HG02973 (cell line): ENCODE measurements at regions not wholly inside any gene's neighbourhood (a gene's known extent, or its start where the extent isn't known, plus 50 kb on each side); places are given as distances from the start of the nearest gene placed in this dataset.

ENCODE experiments used
- ATAC-seq: cut with Tn5 transposase; IDR thresholded peaks from one replicate; pipeline ENCODE4 v1.9.1; 2021; ENCODE audit warnings: moderate library complexity; ENCODE audit not compliant: unreplicated experiment

- ATAC-seq = no peak
These were observed 312.0 kb upstream of the ZMIZ1 start for GRCh38 chr10:78756604-78757343.

DNA sequence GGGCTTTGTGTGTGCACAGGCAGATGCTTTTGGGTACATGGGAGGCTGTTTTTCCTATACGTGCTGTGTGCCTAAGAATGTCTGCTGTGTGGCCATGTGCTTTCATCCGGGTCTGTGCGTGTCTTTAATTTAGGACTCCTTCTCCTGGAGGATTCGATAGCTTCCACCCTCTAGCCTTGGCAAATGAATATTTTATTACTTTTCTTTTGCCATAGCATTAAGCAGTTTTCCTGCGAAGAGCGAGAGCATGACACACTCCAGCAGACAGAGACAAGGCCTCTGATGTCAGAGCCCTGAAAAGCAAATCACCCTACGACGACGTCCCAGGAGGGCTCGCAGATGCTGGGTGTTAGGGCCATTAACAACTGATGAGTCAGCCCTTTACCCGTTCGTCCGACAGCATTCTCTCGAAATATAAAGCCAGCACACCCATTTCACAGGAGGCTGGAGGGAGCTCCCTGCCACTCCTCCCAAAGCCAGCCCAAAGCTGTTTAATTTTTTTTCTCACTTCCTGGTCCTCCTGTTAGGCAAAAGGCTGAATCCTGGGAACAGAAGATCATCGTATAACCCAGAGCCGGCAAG is 311.3 kb upstream of the ZMIZ1 start:
- no peak for ATAC-seq

DNA sequence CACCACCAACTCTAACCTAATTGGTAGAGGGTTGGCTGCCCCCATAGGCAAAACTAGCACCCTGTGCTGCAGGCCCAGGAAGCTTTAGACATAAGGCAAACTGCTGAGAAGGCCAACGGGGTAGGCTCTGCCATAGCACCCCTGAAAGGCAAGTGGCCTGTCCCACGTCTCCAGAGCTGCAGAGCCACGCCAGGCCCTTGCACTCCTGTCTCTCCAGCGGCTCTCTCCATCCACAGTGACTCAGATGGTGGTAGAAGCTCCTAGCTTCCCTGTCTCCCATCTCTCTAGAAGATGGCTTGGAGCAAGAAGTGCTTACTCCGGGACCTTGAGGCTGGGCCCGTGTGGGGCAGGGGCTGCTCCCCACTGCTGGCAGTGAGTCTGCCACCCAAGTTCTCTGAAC is 310.6 kb upstream of the ZMIZ1 start:
- no peak for ATAC-seq

DNA sequence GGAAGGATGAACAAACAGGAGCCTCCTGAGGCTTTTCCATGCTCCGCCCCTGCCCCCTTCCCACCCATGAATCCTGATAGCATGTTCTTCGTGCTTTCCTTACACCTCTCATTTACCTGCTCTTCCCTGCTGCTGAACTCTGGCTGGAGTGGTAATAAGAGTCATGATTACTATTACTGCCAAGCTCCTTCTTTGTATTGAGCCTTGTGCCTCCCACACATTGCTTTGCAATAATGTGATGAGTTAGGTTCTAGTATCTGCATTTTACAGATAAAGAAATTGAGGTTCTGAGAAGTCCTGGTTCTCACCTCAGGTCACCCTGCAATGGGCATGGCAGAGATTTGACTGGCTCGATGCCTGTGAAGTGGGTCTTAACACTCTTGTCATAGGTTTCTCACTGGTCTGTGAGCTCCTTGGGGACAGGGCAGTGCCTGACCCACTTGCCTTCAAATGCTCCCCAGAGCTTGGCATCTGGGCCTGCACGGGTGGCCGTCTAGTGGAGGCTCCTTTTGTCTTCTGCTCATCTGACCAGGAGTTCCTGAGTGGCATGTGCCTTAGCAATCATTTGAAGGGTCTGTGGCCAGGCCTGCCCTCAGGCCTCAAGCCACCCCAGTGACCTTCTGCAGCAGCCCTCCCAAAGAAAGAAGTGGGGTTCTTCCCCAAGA is 309.2 kb upstream of the ZMIZ1 start:
- ATAC-seq = no peak

DNA sequence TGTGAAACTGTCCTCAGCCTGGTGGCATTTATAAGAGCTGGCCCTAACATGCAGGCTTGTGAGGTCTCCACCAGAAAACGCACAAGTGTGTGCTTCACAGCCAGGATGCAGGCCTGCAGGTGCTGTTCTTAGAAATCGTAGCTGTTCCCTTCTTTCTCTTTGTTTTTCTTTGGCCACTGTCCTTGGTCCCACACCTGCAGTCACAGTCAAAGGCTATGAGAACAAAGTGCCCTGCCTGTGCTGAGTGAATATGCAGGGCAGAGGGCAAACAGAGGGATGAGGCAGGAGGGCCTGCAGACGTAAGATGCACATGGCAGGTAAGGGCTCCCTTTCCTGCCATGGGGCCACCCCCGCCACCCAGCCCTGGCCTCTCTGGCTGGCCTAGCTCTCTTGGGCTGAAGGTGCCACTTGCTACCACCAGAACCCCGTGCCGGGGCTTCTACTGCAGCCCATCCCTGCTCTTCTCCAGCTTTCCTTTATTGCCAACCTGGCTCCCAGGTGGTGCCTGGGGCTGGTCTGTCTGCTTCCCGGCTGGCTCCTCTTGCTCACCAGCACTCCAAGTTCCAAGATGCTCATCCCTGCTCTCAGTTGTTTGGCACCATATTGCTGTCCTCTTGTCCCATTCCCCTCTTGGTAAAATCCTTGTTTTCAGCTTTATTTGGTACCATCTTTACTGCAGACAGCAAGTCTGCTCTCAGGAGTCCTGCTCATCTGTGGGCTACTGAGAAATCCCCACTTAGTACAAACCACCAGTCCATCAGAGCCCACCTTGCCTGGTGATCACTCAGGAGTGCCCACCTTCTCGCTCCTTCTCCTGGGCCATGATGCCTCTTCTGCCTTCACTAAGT is 308.1 kb upstream of the ZMIZ1 start:
- ATAC-seq = no peak

DNA sequence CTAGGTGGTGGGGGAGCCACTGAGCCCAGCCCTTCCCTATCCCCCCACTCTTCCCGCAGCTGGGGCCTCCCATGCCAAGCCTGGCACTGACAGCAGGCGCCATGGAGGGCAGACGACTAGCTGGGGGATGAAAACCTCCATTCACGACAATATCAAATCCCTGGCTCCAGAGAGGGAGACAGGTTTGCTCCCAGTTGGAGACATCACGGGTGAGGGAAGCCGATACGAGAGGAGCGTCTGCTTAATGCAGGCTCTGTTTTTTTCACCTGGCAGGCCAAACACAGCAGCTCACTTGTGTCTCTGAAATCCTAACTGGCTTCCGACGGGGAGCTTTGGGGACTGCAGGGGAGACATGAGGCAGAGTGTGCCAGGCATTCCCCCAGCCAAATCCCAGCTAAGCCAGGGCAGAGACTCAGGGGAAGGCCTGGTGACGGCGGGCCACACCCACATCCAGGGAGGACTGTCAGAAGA is 307.4 kb upstream of the ZMIZ1 start:
- no peak for ATAC-seq

DNA sequence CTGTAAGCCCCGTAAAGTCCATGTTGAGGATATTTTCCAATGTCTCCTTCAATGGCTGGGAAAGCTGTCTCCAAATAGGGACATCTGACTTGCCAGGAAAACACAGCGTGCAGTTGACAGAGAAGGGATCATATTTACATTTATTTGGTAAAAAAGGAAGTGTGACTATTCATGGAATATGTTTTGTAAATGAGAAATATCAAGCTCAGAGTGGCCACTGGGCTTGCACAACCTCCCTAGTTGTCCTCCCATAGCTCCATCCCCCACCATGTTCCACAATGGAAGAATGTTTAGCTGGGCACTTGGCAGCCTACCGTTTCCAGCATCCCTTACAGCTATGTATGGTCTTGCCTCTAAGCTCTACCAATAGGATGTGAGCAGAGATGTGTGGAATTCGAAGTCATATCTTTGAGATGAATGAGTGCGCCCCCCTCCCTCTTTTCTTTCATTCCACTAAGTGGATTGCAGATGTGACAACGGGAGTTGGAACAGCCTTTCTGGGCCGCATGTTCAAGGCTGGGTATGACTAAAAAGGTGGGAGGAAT is 306.6 kb upstream of the ZMIZ1 start:
- no peak for ATAC-seq

- no peak for ATAC-seq
These were observed 305.5 kb upstream of the ZMIZ1 start for GRCh38 chr10:78763234-78763633.

DNA sequence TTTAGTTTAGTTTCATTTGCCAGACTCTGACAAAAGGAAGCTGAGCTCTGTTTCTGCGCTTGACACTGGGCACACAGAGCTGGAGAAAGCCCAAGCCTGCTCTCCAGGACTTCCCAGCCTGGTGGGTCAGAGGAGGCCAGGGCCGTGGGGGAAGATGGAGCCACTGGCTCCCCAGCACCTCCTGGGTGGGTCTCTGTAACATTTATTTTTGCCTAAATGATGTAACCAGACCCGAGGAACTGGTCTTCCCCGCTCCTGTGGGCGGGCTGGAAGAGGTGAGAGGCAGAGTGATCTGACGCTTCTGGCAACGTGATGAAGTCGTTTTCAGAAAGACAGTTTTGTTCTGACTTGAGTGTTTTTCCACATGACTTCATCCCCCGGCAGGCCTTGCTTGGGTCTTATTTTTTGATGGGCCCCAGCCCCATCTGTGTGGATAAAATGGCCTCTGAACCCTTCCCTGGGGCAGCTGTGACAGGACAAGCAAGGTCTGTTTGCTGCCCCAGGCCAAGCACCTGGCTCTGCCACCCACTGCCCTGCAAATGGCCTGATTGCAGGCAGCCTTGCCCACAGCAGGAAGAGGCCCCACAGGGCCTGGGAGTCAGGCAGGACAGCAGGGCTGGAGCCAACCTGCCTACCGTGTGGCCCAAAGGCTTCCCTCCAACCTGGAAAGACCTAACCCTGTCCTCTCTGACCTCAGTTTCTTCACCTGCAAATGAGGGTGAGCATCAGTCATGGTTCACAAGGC is 304.9 kb upstream of the ZMIZ1 start:
- peak; percentile 70 for ATAC-seq

DNA sequence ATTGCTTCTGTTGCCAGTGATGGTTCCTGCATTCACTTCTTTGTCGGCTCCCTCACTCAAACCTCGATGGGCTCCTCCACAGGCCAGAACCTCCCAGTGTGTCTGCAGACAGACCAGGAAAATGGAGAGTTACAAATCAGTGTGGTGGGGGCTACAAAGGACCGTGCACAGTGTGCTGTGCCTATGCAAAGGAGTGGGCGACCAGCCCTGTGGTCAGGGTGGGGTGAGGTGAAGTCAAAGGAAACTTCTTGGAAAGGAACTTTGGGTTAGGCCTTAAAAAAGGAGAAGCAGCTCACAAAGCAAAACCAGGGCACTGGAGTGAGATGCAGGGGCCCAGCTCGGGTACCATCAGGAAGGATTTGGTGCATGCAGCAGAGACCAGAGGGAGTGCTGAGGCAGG is 304.3 kb upstream of the ZMIZ1 start:
- ATAC-seq = no peak

GRCh38 chr10:78764846-78765430 is 303.8 kb upstream of the ZMIZ1 start:
- ATAC-seq = no peak

GRCh38 chr10:78765726-78766335 is 302.9 kb upstream of the ZMIZ1 start:
- ATAC-seq = no peak

- no peak for ATAC-seq
These were observed 302.2 kb upstream of the ZMIZ1 start for GRCh38 chr10:78766603-78767002.

- no peak for ATAC-seq
These were observed 300.5 kb upstream of the ZMIZ1 start for GRCh38 chr10:78768041-78768835.

DNA sequence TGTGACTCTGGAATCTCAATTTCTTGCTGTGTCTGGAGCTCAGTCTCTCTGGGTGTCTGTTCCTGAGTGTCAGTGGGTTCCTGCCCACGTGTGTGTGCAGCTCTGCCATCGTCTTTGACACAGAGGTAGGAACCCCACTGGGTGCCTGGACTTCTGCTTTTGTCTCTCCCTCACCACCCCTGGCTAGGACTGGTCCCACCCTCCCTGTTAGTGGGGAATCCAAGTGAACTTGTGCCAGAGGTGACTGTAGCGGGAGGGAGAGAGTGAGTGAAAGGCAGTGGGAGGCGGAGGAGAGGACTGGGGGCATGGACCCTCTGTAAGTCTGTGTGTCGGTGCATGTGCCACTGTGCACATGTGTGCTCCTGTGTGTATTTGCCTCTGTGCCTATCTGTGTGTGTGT is 299.9 kb upstream of the ZMIZ1 start:
- no peak for ATAC-seq

- ATAC-seq = no peak
These were observed 299.2 kb upstream of the ZMIZ1 start for GRCh38 chr10:78769526-78769925.

- ATAC-seq = no peak
These were observed 298.3 kb upstream of the ZMIZ1 start for GRCh38 chr10:78770167-78771090.

DNA sequence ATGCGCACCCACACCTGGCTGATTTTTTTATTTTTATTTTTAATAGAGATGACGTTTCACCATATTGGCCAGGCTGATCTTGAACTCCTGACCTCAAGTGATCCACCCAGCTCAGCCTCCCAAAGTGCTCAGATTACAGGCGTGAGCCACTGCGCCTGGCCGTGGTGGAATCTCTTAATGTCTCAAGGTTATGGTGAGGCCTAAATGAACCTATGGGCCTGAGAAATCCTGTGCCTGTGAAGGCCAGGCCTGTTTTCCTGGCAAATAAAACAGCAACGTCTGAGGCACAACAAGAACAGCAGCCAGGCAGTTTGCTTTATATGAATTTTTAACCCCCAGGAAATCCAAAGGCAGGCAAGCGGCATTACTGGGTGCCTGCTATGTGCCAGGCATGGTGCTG is 297.5 kb upstream of the ZMIZ1 start:
- no peak for ATAC-seq
